Mucosa of descending colon (tissue), 3 donors: ENCODE measurements at regions not wholly inside any gene's neighbourhood (a gene's known extent, or its start where the extent isn't known, plus 50 kb on each side); places are given as distances from the start of the nearest gene placed in this dataset.
"Not testable (repeated sequence)": the region's sequence is repeated elsewhere in the genome, so short reads cannot be mapped to it uniquely, and the experiment has no call there.

Experiments
- ATAC-seq: fragments of 200-7000 bp; cut with Tn5 transposase; one replicate; pipeline ENCODE4 v1.9.1; 2020; ENCODE audit warnings: mild to moderate bottlenecking, moderate library complexity
- DNase-seq, 3 donors: peaks; one replicate each; pipeline ENCODE4 v3.0.0-alpha.2; 2020
- H3K36me3 ChIP-seq: fragments of 200-600 bp; one replicate; pipeline ENCODE4 v1.8.0; 2021; ENCODE audit warnings: low read depth, mild to moderate bottlenecking
- H3K4me1 ChIP-seq: fragments of 200-600 bp; one replicate; pipeline ENCODE4 v1.8.0; 2021; ENCODE audit warnings: low read depth, mild to moderate bottlenecking
- H3K4me3 ChIP-seq: fragments of 200-600 bp; one replicate; pipeline ENCODE4 v1.8.0; 2021; ENCODE audit warnings: mild to moderate bottlenecking
- H3K9me3 ChIP-seq: fragments of 200-600 bp; one replicate; pipeline ENCODE4 v1.8.0; 2021; ENCODE audit warnings: mild to moderate bottlenecking
- intact Hi-C, 2 donors: fragments of 100-400 bp; cut with DNase I in 1 of 2; cut with micrococcal nuclease in 1 of 2; formaldehyde crosslinking; loops; one replicate each; pipeline versions ENCODE4 v1.11.0 to v1.11.1; 2022; cut with DNase I, micrococcal nuclease
- TF ChIP-seq, protein P1 (sequence below): fragments of 200-600 bp; IDR thresholded peaks from one replicate; pipeline ENCODE4 v1.8.0; 2022; ENCODE audit warnings: antibody characterized with exemption, mild to moderate bottlenecking
- donor health status: DM: no; HTN: no; CAD: no; lungs with moderate emphysema.
- donor health status: DM: no; HTN: no; CAD: no.
- donor health status: DM: no; HTN: yes; CAD: no.

DNA sequence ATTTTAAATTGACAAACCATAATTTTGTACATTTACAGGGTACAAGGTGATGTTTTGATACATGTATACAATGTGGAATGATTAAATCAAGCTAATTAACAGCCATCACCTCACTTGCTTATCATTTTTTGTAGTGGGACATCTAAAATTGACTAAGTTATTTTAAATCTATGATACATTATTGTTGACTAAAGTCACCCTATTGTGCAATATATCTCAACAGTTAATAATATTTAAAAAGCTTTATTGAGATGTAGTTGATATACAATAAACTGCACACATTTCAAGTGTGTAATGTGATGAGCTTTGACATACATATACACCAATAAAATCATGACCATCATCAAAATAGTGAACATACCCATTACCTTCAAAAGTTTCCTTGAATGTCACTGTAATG, 242.5 kb upstream of the PLXNA2 start:
- TF ChIP-seq, protein P1, sequence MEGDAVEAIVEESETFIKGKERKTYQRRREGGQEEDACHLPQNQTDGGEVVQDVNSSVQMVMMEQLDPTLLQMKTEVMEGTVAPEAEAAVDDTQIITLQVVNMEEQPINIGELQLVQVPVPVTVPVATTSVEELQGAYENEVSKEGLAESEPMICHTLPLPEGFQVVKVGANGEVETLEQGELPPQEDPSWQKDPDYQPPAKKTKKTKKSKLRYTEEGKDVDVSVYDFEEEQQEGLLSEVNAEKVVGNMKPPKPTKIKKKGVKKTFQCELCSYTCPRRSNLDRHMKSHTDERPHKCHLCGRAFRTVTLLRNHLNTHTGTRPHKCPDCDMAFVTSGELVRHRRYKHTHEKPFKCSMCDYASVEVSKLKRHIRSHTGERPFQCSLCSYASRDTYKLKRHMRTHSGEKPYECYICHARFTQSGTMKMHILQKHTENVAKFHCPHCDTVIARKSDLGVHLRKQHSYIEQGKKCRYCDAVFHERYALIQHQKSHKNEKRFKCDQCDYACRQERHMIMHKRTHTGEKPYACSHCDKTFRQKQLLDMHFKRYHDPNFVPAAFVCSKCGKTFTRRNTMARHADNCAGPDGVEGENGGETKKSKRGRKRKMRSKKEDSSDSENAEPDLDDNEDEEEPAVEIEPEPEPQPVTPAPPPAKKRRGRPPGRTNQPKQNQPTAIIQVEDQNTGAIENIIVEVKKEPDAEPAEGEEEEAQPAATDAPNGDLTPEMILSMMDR, result no peak
- no peaks in the 10 kb centered on the region for H3K9me3 ChIP-seq
- no peaks in the 10 kb centered on the region for H3K36me3 ChIP-seq
- DNase-seq (no peak), ATAC-seq (no peak)
- no peaks in the 10 kb centered on the region for H3K4me1 ChIP-seq
- intact Hi-C loops, result no loop called here
- H3K4me3 ChIP-seq, result no peak overlapping the region

DNA sequence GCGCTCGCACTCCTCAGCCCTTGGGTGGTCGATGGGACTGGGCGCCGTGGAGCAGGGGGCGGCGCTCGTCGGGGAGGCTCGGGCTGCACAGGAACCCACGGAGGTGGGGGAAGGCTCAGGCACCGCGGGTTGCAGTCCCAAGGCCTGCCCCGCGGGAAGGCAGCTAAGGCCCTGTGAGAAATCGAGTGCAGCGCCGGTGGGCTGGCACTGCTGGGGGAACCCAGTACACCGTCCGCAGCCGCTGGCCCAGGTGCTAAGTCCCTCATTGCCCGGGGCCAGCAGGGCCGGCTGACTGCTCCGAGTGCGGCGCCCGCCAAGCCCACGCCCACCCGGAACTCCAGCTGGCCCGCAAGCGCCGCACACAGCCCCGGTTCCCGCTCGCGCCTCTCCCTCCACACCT, 244.2 kb upstream of the PLXNA2 start:
- H3K36me3 ChIP-seq, H3K9me3 ChIP-seq, H3K4me1 ChIP-seq, ATAC-seq, H3K4me3 ChIP-seq, intact Hi-C loops: not testable (repeated sequence)
- DNase-seq, result peak in 1 of 3 donors; percentile 38

DNA sequence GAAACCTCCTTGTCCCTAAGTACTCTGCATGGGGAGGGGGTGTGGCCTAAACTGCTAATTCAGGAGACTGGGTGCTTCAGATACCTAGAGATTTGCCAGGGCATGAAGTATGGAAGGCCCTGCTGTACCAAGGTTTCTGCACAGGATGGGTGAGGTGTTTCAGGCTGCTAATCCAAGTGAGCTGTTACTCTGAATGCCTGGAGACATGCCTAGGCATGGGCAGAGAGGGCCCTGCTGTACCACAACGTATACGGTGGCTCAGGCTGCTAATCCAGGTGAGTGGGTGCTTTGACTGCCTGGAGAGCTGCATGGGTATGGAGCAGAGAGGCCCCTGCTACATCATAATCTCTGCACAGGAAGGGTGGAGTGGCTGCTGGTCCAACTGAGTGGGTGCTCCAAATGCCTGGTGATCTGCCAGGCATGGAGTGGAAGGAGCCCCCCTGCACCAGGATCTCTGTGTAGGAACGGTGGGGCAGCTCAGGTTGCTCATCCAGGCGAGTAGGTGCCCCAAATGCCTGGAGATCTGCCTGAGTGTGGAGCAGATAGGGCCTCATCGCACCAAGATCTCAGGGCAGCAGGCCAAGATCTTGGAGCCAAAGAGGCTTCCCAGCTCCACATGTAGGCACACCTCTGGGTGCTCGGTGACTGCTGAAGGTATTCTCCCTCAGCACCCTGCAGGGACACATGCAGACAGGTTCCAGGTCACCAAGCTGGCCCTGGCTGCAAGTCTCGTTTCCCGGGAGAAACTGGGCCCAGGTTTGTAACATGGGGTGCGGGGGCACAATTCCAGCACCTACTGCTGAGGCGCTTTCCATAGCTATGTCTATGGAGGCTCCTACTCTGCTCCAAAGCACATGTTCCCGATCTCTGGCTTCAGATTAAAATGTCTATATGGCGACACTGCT, 252.5 kb upstream of the PLXNA2 start:
- no peaks in the 10 kb centered on the region for H3K9me3 ChIP-seq
- H3K4me1 ChIP-seq, result no peaks in the 10 kb centered on the region
- ATAC-seq (no peak), DNase-seq (no peak)
- intact Hi-C loops, result no loop called here
- TF ChIP-seq, protein P1, result no peak
- H3K4me3 ChIP-seq, result no peak overlapping the region
- no peaks in the 10 kb centered on the region for H3K36me3 ChIP-seq

DNA sequence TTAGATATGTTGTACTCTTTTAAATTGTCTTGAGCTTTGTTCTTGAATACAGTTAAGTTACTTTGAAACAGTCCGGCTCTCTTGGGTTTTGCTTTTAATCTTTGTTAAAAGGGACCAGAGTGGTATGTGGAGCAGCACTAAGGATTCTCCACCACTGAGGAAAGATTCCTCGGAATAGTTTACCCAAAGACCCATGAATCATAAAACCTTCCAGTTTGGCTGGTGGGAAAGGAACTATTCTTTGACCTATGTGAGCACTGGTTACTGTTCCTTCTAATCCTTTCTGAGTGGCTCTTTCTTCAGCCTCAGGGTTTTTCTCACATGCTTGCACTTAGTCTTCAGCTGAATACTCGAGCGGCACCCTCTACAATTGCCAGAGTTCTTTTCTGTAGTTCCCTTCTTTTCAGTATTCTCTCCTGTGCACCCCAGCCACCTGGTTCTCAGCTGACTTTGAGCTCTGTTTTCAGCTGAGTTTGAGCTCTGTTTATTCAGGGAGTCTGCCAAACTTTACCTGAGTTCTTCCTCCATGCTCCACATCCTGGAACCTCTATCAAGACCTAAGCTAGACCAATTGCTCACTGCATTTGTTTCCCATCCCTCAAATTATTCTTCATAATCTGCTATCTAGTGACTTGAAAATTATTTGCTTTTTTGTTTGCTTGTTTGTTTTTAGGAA, 253.8 kb upstream of the PLXNA2 start:
- intact Hi-C loops, result no loop called here
- no peak overlapping the region for H3K4me3 ChIP-seq
- DNase-seq (peak in 1 of 3 donors; percentile 23), ATAC-seq (no peak)
- no peaks in the 10 kb centered on the region for H3K36me3 ChIP-seq
- H3K4me1 ChIP-seq, result no peaks in the 10 kb centered on the region
- no peaks in the 10 kb centered on the region for H3K9me3 ChIP-seq
- TF ChIP-seq, protein P1, result no peak

DNA sequence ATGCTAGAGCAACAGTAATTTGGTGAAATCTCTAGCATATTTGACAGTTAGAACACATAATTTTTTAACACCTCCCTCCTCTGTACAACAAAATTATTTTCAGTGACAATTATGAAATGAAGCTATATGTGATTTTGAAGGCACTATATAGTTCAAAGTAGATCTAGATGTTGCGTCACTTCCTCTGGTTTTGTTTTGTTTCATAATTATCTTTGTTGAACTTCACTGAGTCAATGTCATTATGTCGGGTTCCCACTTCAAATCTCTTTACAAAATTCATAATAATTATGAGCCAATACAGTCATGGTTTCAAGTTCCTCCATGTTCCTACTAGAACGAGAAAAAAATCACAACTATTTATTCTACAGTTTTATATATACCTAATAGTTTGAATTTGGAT, 254.8 kb upstream of the PLXNA2 start:
- TF ChIP-seq, protein P1, result no peak
- intact Hi-C loops, result no loop called here
- ATAC-seq (no peak), DNase-seq (no peak)
- no peaks in the 10 kb centered on the region for H3K36me3 ChIP-seq
- no peaks in the 10 kb centered on the region for H3K4me1 ChIP-seq
- no peaks in the 10 kb centered on the region for H3K9me3 ChIP-seq
- no peak overlapping the region for H3K4me3 ChIP-seq

DNA sequence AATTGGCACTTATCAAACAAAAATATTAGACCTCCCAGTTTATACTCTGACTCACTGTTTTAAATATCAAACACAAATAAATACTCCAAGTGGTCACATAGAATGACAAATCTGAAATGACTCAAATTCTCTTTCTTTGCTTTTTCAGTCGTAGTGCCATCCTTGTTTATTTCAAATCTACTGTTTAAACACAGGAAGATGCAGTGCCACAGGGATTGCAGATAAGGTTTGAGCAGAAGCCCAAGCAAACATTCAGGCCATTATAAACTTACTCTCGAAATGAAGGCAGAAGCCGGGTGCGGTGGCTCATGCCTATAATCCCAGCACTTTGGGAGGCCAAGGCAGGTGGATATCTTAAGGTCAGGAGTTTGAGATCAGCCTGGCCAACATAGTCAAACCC, 255.4 kb upstream of the PLXNA2 start:
- intact Hi-C loops, result no loop called here
- DNase-seq, result no peak
- no peak for ATAC-seq

More for the DNA sequence above, 255.4 kb upstream of the PLXNA2 start:
- Histone ChIP-seq H3K4me1 (no peaks in the 10 kb centered on the region), H3K9me3 (no peaks in the 10 kb centered on the region), H3K36me3 (no peaks in the 10 kb centered on the region), H3K4me3 (no peak overlapping the region)
- TF ChIP-seq, protein P1, result no peak
